Right atrium auricular region (tissue), 2 donors: ENCODE measurements at regions not wholly inside any gene's neighbourhood (a gene's known extent, or its start where the extent isn't known, plus 50 kb on each side); places are given as distances from the start of the nearest gene placed in this dataset.

ENCODE experiments used
- DNase-seq: peaks from one replicate; pipeline ENCODE4 v3.0.0-alpha.2; 2019; ENCODE audit warnings: low spot score
- H3K27ac ChIP-seq, 2 donors: fragments of 200-600 bp; sonication (generic); 1 replicate in 1 of 2; 2 replicates in 1 of 2; pipeline ENCODE4 v1.5.1; 2016 to 2019
- H3K27me3 ChIP-seq, 2 donors: fragments of 200-600 bp; sonication (generic); one replicate each; pipeline versions ENCODE4 v1.5.1 to v1.6.0; 2017 to 2019
- H3K36me3 ChIP-seq: fragments of 200-600 bp; sonication (generic); one replicate; pipeline ENCODE4 v1.5.1; 2016
- H3K4me1 ChIP-seq, 2 donors: fragments of 200-600 bp; sonication (generic); one replicate each; pipeline versions ENCODE4 v1.5.1 to v1.6.0; 2017 to 2019
- H3K4me3 ChIP-seq, 2 donors: fragments of 200-600 bp; sonication (generic); 1 replicate in 1 of 2; 2 replicates in 1 of 2; pipeline ENCODE4 v1.5.1; 2017 to 2019; ENCODE audit warnings: mild to moderate bottlenecking in 1 of 2, moderate library complexity in 1 of 2
- H3K9me3 ChIP-seq, 2 donors: fragments of 200-600 bp; sonication (generic); one replicate each; pipeline ENCODE4 v1.5.1; 2019
- CTCF ChIP-seq, 2 donors: fragments of 200-600 bp; sonication (generic); IDR thresholded peaks; one replicate each; pipeline ENCODE4 v1.5.1; 2019; ENCODE audit warnings: antibody characterized with exemption in 2 of 2

- DNase-seq: no peak
- Histone ChIP-seq H3K9me3 (no peaks in the 10 kb centered on the region), H3K4me1 (no peaks in the 10 kb centered on the region), H3K4me3 (peak overlapping the region in 1 of 2 donors; percentile 42), H3K36me3 (no peaks in the 10 kb centered on the region), H3K27me3 (no peaks in the 10 kb centered on the region), H3K27ac (no peak overlapping the region)
- TF ChIP-seq CTCF (IDR thresholded peaks at IDR 0.05): no peak
Observed at GRCh38 chr22:23401910-23402274, 178.2 kb downstream of the IGLL1 start.

- no peaks in the 10 kb centered on the region for H3K9me3 ChIP-seq
- no peaks in the 10 kb centered on the region for H3K27me3 ChIP-seq
- no peaks in the 10 kb centered on the region for H3K36me3 ChIP-seq
- no peak for TF ChIP-seq CTCF (IDR thresholded peaks at IDR 0.05)
- no peaks in the 10 kb centered on the region for H3K4me1 ChIP-seq
- no peak for DNase-seq
- H3K27ac ChIP-seq: no peak overlapping the region
- no peak overlapping the region for H3K4me3 ChIP-seq
Observed at GRCh38 chr22:23401111-23401909, 178.8 kb downstream of the IGLL1 start.

GRCh38 chr22:23400286-23400981, 179.7 kb downstream of the IGLL1 start:
- Histone ChIP-seq H3K36me3 (no peaks in the 10 kb centered on the region), H3K4me3 (no peak overlapping the region), H3K9me3 (no peaks in the 10 kb centered on the region), H3K27ac (no peak overlapping the region), H3K4me1 (no peaks in the 10 kb centered on the region), H3K27me3 (no peaks in the 10 kb centered on the region)
- no peak for TF ChIP-seq CTCF (IDR thresholded peaks at IDR 0.05)
- no peak for DNase-seq

- Histone ChIP-seq H3K4me1 (no peaks in the 10 kb centered on the region), H3K27ac (no peak overlapping the region), H3K27me3 (no peaks in the 10 kb centered on the region), H3K9me3 (no peaks in the 10 kb centered on the region), H3K4me3 (no peak overlapping the region), H3K36me3 (no peaks in the 10 kb centered on the region)
- TF ChIP-seq CTCF (IDR thresholded peaks at IDR 0.05): no peak
- DNase-seq: no peak
Observed at GRCh38 chr22:23399367-23400285, 180.5 kb downstream of the IGLL1 start.

- no peak for DNase-seq
- Histone ChIP-seq H3K4me3 (no peak overlapping the region), H3K36me3 (no peaks in the 10 kb centered on the region), H3K4me1 (no peaks in the 10 kb centered on the region), H3K27ac (no peak overlapping the region), H3K9me3 (no peaks in the 10 kb centered on the region), H3K27me3 (no peaks in the 10 kb centered on the region)
- no peak for TF ChIP-seq CTCF (IDR thresholded peaks at IDR 0.05)
Observed at GRCh38 chr22:23398701-23399366, 181.3 kb downstream of the IGLL1 start.
